HepG2 (cell line): ENCODE measurements at regions not wholly inside any gene's neighbourhood (a gene's known extent, or its start where the extent isn't known, plus 50 kb on each side); places are given as distances from the start of the nearest gene placed in this dataset.

Experiments used
- ATAC-seq: fragments of 200-7000 bp; cut with Tn5 transposase; 3 replicates; pipeline ENCODE4 v1.9.1; 2020; ENCODE audit warnings: mild to moderate bottlenecking, moderate library complexity
- BruUV-seq: library from RNA; stranded (reverse); fragments of 400-500 nt; replicated peaks from 2 replicates; lab custom pipeline; 2021; lab: Mats Ljungman, UMichigan
- CTCF ChIA-PET: fragments of 300-600 bp; formaldehyde crosslinking; extraction: SDS; loops from one replicate; lab custom pipeline; 2021; ENCODE audit warnings: low total read pairs, inconsistent platforms, low intra/inter-chr PET ratio; lab: Yijun Ruan, JAX
- POLR2A ChIA-PET: fragments of 350-600 bp; sonication (Branson Sonifier 250); formaldehyde crosslinking; loops from one replicate; lab custom pipeline; 2020; ENCODE audit warnings: antibody characterized with exemption, inconsistent platforms; lab: Yijun Ruan, JAX
- DNase-seq: peaks from one replicate; pipeline ENCODE4 v3.0.0-alpha.2; 2015; ENCODE audit warnings: low spot score
- FAIRE-seq: peaks from 3 replicates; lab custom pipeline; 2011; peaks lifted over from hg19 to GRCh38; lab: Jason Lieb, UNC
- H2AFZ ChIP-seq: one replicate; pipeline ENCODE4 v1.6.1; 2011; ENCODE audit warnings: low read length, inconsistent platforms
- H3K27ac ChIP-seq: fragments of 300-600 bp; 3 replicates; pipeline ENCODE4 v1.8.0; 2011; ENCODE audit warnings: mixed run types, mild to moderate bottlenecking, mixed read lengths, low read length, inconsistent platforms; ENCODE audit not compliant: insufficient read depth; ENCODE audit errors: extremely low read length
- H3K27me3 ChIP-seq, 2 experiments: fragments of 200-600 bp in 1 of 2; 2 replicates in 1 of 2; 3 replicates in 1 of 2; pipeline versions ENCODE4 v1.6.0 to v1.8.0; 2011; ENCODE audit warnings: low read length in 2 of 2, mild to moderate bottlenecking in 2 of 2, moderate library complexity in 2 of 2, inconsistent platforms in 1 of 2; ENCODE audit not compliant: insufficient read depth in 2 of 2, control insufficient read depth in 1 of 2
- H3K36me3 ChIP-seq, 2 experiments: fragments of 200-600 bp in 1 of 2; replicated peaks in 1 of 2; 2 replicates in 1 of 2; 3 replicates in 1 of 2; pipeline versions ENCODE4 v1.5.1 to v1.8.0; 2011; ENCODE audit warnings: low read length in 2 of 2, inconsistent platforms in 1 of 2; ENCODE audit not compliant: insufficient read depth in 2 of 2, control insufficient read depth in 1 of 2
- H3K4me1 ChIP-seq: 2 replicates; pipeline ENCODE4 v1.5.1; 2012; ENCODE audit warnings: low read length, inconsistent platforms; ENCODE audit not compliant: insufficient read depth
- H3K4me2 ChIP-seq: 2 replicates; pipeline ENCODE4 v1.6.0; 2011; ENCODE audit warnings: low read depth, low read length, inconsistent platforms
- H3K4me3 ChIP-seq, 3 experiments: fragments of 200-600 bp in 1 of 3; sonication (generic), shearing (Covaris generic) in 1 of 3; replicated peaks in 1 of 3; 2 replicates each; pipeline ENCODE4 v1.5.1; 2011 to 2016; ENCODE audit warnings: low read length in 3 of 3, inconsistent platforms in 2 of 3, low read depth in 2 of 3, mild to moderate bottlenecking in 2 of 3, control low read depth in 1 of 3, mixed read lengths in 1 of 3; ENCODE audit not compliant: insufficient read depth in 1 of 3
- H3K79me2 ChIP-seq: one replicate; pipeline ENCODE4 v1.6.1; 2011; ENCODE audit warnings: low read length, inconsistent platforms; ENCODE audit not compliant: insufficient read depth
- H3K9ac ChIP-seq: 2 replicates; pipeline ENCODE4 v1.6.0; 2011; ENCODE audit warnings: mild to moderate bottlenecking, low read depth, low read length, inconsistent platforms; ENCODE audit not compliant: insufficient read depth
- H3K9me3 ChIP-seq: 2 replicates; pipeline ENCODE4 v1.5.1; 2012; ENCODE audit warnings: mild to moderate bottlenecking, low read length
- H4K20me1 ChIP-seq: 2 replicates; pipeline ENCODE4 v1.6.0; 2011; ENCODE audit warnings: inconsistent platforms, mild to moderate bottlenecking, low read length, moderate library complexity; ENCODE audit not compliant: insufficient read depth
- CEBPG ChIP-seq: IDR thresholded peaks from 2 replicates; pipeline ENCODE4 v1.6.1; 2016
- GPN1 ChIP-seq: sonication (generic); formaldehyde crosslinking; IDR thresholded peaks from 2 replicates; pipeline ENCODE4 v1.5.1; 2020; ENCODE audit warnings: missing genetic modification reagents, borderline replicate concordance
- HNF4A ChIP-seq: sonication (generic); formaldehyde crosslinking; IDR thresholded peaks from 2 replicates; pipeline ENCODE4 v1.4.0; 2020; ENCODE audit warnings: missing genetic modification reagents
- HOXA7 ChIP-seq: sonication (generic); formaldehyde crosslinking; IDR thresholded peaks from 2 replicates; pipeline ENCODE4 v1.8.1; 2022; ENCODE audit warnings: mild to moderate bottlenecking, missing genetic modification reagents, moderate library complexity
- KMT2A ChIP-seq: sonication (generic); formaldehyde crosslinking; IDR thresholded peaks from 2 replicates; pipeline ENCODE4 v1.4.0; 2020; ENCODE audit warnings: missing genetic modification reagents
- MIER2 ChIP-seq: IDR thresholded peaks from 2 replicates; pipeline ENCODE4 v1.6.1; 2016; ENCODE audit warnings: missing biosample characterization, missing genetic modification reagents
- NCOA2 ChIP-seq: sonication (generic); formaldehyde crosslinking; IDR thresholded peaks from 2 replicates; pipeline ENCODE4 v1.8.0; 2022; ENCODE audit warnings: inconsistent platforms
- WGBS: methylation state at CpG from one replicate; pipeline ENCODE4 v1.1.6; 2017; ENCODE audit warnings: low lambda C conversion rate; 5-methylcytosine and 5-hydroxymethylcytosine counted together
- in situ Hi-C: cut with HindIII; loops from 2 replicates; pipeline ENCODE4 v1.10.0; 2017; ENCODE audit warnings: low pct_unique_long_range_greater_than_20kb; ENCODE audit not compliant: extremely low pct_ligation_motif_present
- intact Hi-C: fragments of 100-400 bp; cut with micrococcal nuclease; formaldehyde crosslinking; loops from one replicate; pipeline ENCODE4 v1.10.0; 2022; ENCODE audit not compliant: unreplicated experiment
- TF ChIP-seq, protein P1 (sequence below): sonication (generic); formaldehyde crosslinking; IDR thresholded peaks from 2 replicates; pipeline ENCODE4 v1.5.1; 2020; ENCODE audit warnings: mild to moderate bottlenecking, missing genetic modification reagents
- TF ChIP-seq, protein P2 (sequence below): sonication (generic); formaldehyde crosslinking; IDR thresholded peaks from 2 replicates; pipeline ENCODE4 v1.4.0; 2020; ENCODE audit warnings: missing genetic modification reagents, borderline replicate concordance

DNA sequence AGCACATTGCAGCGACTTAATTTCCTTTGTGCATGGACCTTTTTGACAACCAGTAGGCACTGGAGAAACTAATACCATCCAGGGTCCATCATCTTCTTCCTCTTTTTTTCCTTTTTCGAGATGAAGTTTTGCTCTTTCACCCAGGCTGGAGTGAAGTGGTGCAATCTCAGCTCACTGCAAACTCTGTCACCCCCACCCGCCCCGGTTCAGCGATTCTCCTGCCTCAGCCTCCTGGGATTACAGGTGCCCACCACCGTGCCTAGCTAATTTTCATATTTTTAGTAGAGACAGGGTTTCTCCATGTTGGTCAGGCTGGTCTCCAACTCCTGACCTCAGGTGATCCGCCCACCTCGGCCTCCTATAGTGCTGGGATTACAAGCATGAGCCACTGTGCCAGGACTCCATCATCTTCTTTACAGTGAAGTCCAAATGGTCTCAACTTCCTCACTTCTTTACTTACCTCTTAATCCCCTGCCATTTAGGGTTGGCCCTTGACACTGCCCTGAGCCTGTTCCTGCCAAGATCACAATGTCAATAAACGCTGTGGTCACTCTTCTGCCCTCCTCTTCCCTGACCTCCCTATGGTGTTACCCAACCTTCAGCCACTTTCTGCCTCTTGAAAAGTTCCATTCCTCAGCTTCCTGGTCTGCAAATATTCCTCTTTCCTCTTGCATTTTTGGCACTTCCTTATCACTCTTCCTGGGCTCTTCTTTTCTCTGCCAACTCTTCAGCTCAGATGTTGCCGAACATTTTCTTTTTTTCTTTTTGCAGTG is 119.8 kb upstream of the SLC34A2 start:
- in situ Hi-C loops (loop anchor here (25.0 kb wide), 1 partner anchor 226 kb away; no protein-coding TSS in a partner anchor), intact Hi-C loops (no loop called here)
- WGBS, result 1% methylated on average over 10 of the region's 10 CpGs
- DNase-seq (no peak), ATAC-seq (peak; percentile 32), FAIRE-seq (peak; percentile 4)
- Histone ChIP-seq H2AFZ (no peak overlapping the region), H3K9ac (peak overlapping the region; percentile 31), H3K27me3 (no peaks in the 10 kb centered on the region; a peak in 2 of 5 replicates), H3K36me3 (no peaks in the 10 kb centered on the region), H3K4me3 (peak overlapping the region in 2 of 3 experiments; percentile 18 to 38; a peak in 2 of 6 replicates), H3K4me2 (peak overlapping the region; percentile 75)
- ChIA-PET CTCF (no interaction called here), POLR2A (no interaction called here)
- BruUV-seq, result no TSS peak
- TF ChIP-seq HNF4A (CRISPR knock-in tag) (0 out of 2 replicates have a peak, but pooled peaks have one; percentile 4), HOXA7 (CRISPR knock-in tag) (no peak), CEBPG (peak; percentile 28; the same call in 1 of the 2 replicates)
- TF ChIP-seq, all 625 proteins: peak for 2
- Histone ChIP-seq H3K4me1 (peaks cover 50% of the 10 kb centered on the region), H3K27ac (no peak overlapping the region), H3K79me2 (no peaks in the 10 kb centered on the region), H3K9me3 (no peaks in the 10 kb centered on the region), H4K20me1 (no peaks in the 10 kb centered on the region)

DNA sequence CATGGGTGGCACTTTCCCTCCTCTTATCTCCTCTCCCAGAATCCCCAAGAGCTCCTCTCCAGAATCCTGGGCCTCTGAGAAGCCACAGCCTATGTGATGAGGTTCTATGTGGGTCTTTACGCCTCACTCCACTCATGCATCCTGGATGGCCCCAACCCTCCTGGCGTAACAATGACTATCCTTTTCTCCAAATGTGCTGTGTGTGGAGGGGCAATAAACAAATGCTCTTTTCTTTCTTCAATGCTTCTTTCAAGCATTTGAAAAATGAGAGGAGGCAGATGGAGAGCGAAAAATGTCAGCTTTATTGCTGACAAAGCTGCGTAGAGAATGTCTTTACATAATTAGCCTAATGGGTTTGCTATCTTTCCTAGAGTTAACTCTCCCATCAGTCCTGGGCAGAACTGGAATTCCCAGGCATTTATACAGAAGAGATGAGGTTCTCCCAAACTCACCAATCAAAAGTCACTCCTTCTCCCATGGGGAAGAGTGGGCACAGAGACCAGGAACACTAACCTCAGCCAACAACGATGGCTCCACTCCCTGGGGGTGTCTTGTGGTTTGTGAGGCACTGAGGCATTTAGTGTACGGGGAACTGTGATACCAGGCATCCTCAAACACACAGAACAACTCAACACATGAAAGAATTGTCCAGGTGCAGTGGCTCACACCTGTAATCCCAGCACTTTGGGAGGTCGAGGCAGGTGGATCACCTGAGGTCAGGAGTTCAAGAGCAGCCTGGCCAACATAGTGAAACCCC is 118.9 kb upstream of the SLC34A2 start:
- POLR2A ChIA-PET, result no interaction called here
- Histone ChIP-seq H2AFZ (no peak overlapping the region), H3K4me2 (no peak overlapping the region; the same call in 1 of the 2 replicates), H3K27me3 (no peaks in the 10 kb centered on the region; a peak in 2 of 5 replicates), H4K20me1 (no peaks in the 10 kb centered on the region), H3K4me1 (peaks cover 53% of the 10 kb centered on the region), H3K36me3 (no peaks in the 10 kb centered on the region), H3K79me2 (no peaks in the 10 kb centered on the region)
- CTCF ChIA-PET, result no interaction called here
- no peak for DNase-seq
- FAIRE-seq, result no peak
- WGBS, result 53% methylated on average over 7 of the region's 7 CpGs
- TF ChIP-seq MIER2 (CRISPR knock-in tag) (no peak), GPN1 (CRISPR knock-in tag) (no peak), NCOA2 (CRISPR knock-in tag) (no peak), KMT2A (no peak)
- TF ChIP-seq, protein P1, sequence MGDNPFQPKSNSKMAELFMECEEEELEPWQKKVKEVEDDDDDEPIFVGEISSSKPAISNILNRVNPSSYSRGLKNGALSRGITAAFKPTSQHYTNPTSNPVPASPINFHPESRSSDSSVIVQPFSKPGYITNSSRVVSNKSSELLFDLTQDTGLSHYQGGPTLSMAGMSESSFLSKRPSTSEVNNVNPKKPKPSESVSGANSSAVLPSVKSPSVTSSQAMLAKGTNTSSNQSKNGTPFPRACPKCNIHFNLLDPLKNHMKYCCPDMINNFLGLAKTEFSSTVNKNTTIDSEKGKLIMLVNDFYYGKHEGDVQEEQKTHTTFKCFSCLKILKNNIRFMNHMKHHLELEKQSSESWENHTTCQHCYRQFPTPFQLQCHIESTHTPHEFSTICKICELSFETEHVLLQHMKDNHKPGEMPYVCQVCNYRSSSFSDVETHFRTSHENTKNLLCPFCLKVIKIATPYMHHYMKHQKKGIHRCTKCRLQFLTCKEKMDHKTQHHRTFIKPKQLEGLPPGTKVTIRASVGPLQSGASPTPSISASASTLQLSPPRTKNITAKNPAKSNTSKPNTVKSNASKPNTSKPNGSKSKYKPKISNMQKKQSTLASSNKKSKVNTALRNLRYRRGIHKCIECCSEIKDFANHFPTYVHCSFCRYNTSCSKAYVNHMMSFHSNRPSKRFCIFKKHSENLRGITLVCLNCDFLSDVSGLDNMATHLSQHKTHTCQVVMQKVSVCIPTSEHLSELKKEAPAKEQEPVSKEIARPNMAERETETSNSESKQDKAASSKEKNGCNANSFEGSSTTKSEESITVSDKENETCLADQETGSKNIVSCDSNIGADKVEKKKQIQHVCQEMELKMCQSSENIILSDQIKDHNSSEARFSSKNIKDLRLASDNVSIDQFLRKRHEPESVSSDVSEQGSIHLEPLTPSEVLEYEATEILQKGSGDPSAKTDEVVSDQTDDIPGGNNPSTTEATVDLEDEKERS (CRISPR knock-in tag), result no peak
- TF ChIP-seq, protein P2, sequence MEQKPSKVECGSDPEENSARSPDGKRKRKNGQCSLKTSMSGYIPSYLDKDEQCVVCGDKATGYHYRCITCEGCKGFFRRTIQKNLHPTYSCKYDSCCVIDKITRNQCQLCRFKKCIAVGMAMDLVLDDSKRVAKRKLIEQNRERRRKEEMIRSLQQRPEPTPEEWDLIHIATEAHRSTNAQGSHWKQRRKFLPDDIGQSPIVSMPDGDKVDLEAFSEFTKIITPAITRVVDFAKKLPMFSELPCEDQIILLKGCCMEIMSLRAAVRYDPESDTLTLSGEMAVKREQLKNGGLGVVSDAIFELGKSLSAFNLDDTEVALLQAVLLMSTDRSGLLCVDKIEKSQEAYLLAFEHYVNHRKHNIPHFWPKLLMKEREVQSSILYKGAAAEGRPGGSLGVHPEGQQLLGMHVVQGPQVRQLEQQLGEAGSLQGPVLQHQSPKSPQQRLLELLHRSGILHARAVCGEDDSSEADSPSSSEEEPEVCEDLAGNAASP (CRISPR knock-in tag), result no peak
- TF ChIP-seq, all 625 proteins: peak for 0
- in situ Hi-C loops, result loop anchor here (25.0 kb wide), 1 partner anchor 226 kb away; no protein-coding TSS in a partner anchor
- Histone ChIP-seq H3K9ac (no peak overlapping the region), H3K4me3 (no peak overlapping the region), H3K9me3 (no peaks in the 10 kb centered on the region), H3K27ac (no peak overlapping the region)
- intact Hi-C loops, result no loop called here
- no TSS peak for BruUV-seq
- ATAC-seq, result no peak
